Activated CD8-positive, alpha-beta T cell treated with anti-CD3 and anti-CD28 coated beads for 36 hours (primary cell): ENCODE measurements at regions not wholly inside any gene's neighbourhood (a gene's known extent, or its start where the extent isn't known, plus 50 kb on each side); places are given as distances from the start of the nearest gene placed in this dataset.

Experiments used
- ATAC-seq: fragments of 200-7000 bp; cut with Tn5 transposase; one replicate; pipeline ENCODE4 v1.10.0; 2021; ENCODE audit warnings: mild to moderate bottlenecking, moderate library complexity
- CTCF ChIA-PET: fragments of 350-600 bp; sonication (Branson Sonifier 250); formaldehyde crosslinking; loops from one replicate; lab custom pipeline; 2021; ENCODE audit warnings: antibody characterized with exemption; lab: Charles Lee
- POLR2A ChIA-PET: fragments of 350-600 bp; sonication (Branson Sonifier 250); formaldehyde crosslinking; loops from one replicate; lab custom pipeline; 2021; ENCODE audit warnings: antibody characterized with exemption; lab: Charles Lee
- DNase-seq: peaks from one replicate; pipeline ENCODE4 v3.0.0-alpha.2; 2020
- H3K27ac Mint-ChIP-seq: one replicate; pipeline ENCODE4 v1.8.0; 2021; ENCODE audit warnings: mild to moderate bottlenecking, mixed read lengths
- H3K27me3 Mint-ChIP-seq: one replicate; pipeline ENCODE4 v1.8.0; 2021; ENCODE audit warnings: mixed read lengths
- H3K36me3 Mint-ChIP-seq: one replicate; pipeline ENCODE4 v1.8.0; 2021; ENCODE audit warnings: low read depth, mixed read lengths
- H3K4me1 Mint-ChIP-seq: one replicate; pipeline ENCODE4 v1.8.0; 2021; ENCODE audit warnings: low read depth, mixed read lengths
- H3K4me3 Mint-ChIP-seq: one replicate; pipeline ENCODE4 v1.8.0; 2021; ENCODE audit warnings: mild to moderate bottlenecking, moderate library complexity, mixed read lengths
- H3K9me3 Mint-ChIP-seq: one replicate; pipeline ENCODE4 v1.8.0; 2021; ENCODE audit warnings: mixed read lengths
- CTCF ChIP-seq: fragments of 200-600 bp; IDR thresholded peaks from one replicate; pipeline ENCODE4 v1.8.0; 2022; ENCODE audit warnings: antibody characterized with exemption, mild to moderate bottlenecking
- intact Hi-C: fragments of 100-400 bp; cut with micrococcal nuclease; formaldehyde crosslinking; loops from one replicate; pipeline ENCODE4 v1.10.0; 2022

GRCh38 chr1:219755234-219755633 lies 142.3 kb upstream of the ZC3H11B start:
- ChIA-PET POLR2A (no interaction called here), CTCF (no interaction called here)
- no peak overlapping the region for H3K4me3 Mint-ChIP-seq
- DNase-seq (no peak), ATAC-seq (no peak)
- intact Hi-C loops, result no loop called here
- no peaks in the 10 kb centered on the region for H3K9me3 Mint-ChIP-seq
- no peak overlapping the region for H3K27ac Mint-ChIP-seq
- no peaks in the 10 kb centered on the region for H3K36me3 Mint-ChIP-seq
- H3K27me3 Mint-ChIP-seq, result no peaks in the 10 kb centered on the region
- H3K4me1 Mint-ChIP-seq, result no peaks in the 10 kb centered on the region
- TF ChIP-seq CTCF, result no peak

- POLR2A ChIA-PET, result no interaction called here
- TF ChIP-seq CTCF, result no peak
- no peak for ATAC-seq
- Mint-ChIP-seq H3K4me3 (no peak overlapping the region), H3K4me1 (no peaks in the 10 kb centered on the region), H3K27ac (no peak overlapping the region), H3K36me3 (no peaks in the 10 kb centered on the region), H3K27me3 (no peaks in the 10 kb centered on the region), H3K9me3 (no peaks in the 10 kb centered on the region)
- no peak for DNase-seq
- CTCF ChIA-PET, result no interaction called here
- intact Hi-C loops, result no loop called here
Observed at GRCh38 chr1:219754767-219755166, 141.9 kb upstream of the ZC3H11B start.

GRCh38 chr1:219753914-219754313 lies 141.0 kb upstream of the ZC3H11B start:
- Mint-ChIP-seq H3K27ac (no peak overlapping the region), H3K36me3 (no peaks in the 10 kb centered on the region), H3K9me3 (no peaks in the 10 kb centered on the region), H3K4me3 (no peak overlapping the region), H3K4me1 (no peaks in the 10 kb centered on the region), H3K27me3 (no peaks in the 10 kb centered on the region)
- TF ChIP-seq CTCF, result no peak
- ChIA-PET POLR2A (no interaction called here), CTCF (no interaction called here)
- no peak for ATAC-seq
- intact Hi-C loops, result no loop called here
- DNase-seq, result no peak

- Mint-ChIP-seq H3K27ac (no peak overlapping the region), H3K4me1 (no peaks in the 10 kb centered on the region), H3K27me3 (no peaks in the 10 kb centered on the region), H3K36me3 (no peaks in the 10 kb centered on the region), H3K4me3 (no peak overlapping the region), H3K9me3 (no peaks in the 10 kb centered on the region)
- no peak for TF ChIP-seq CTCF
- DNase-seq (no peak), ATAC-seq (no peak)
- intact Hi-C loops, result no loop called here
- POLR2A ChIA-PET, result no interaction called here
- CTCF ChIA-PET, result no interaction called here
Observed at GRCh38 chr1:219752645-219753044, 139.7 kb upstream of the ZC3H11B start.

GRCh38 chr1:219751870-219752507 lies 139.1 kb upstream of the ZC3H11B start:
- DNase-seq (no peak), ATAC-seq (no peak)
- H3K27me3 Mint-ChIP-seq, result no peaks in the 10 kb centered on the region
- intact Hi-C loops, result no loop called here
- TF ChIP-seq CTCF, result no peak
- ChIA-PET POLR2A (no interaction called here), CTCF (no interaction called here)
- no peaks in the 10 kb centered on the region for H3K9me3 Mint-ChIP-seq
- no peaks in the 10 kb centered on the region for H3K4me1 Mint-ChIP-seq
- no peak overlapping the region for H3K4me3 Mint-ChIP-seq
- H3K27ac Mint-ChIP-seq, result no peak overlapping the region
- no peaks in the 10 kb centered on the region for H3K36me3 Mint-ChIP-seq
